HEK293 (cell line): ENCODE measurements at regions not wholly inside any gene's neighbourhood (a gene's known extent, or its start where the extent isn't known, plus 50 kb on each side); places are given as distances from the start of the nearest gene placed in this dataset.
A peak's percentile ranks its signal among the peaks of the same experiment; 100 is the strongest.

Source experiments
- CTCF ChIA-PET: fragments of 350-600 bp; formaldehyde crosslinking; extraction: SDS; loops from one replicate; lab custom pipeline; 2021; ENCODE audit warnings: antibody characterized with exemption; lab: Yijun Ruan, JAX
- POLR2A ChIA-PET: fragments of 300-600 bp; formaldehyde crosslinking; extraction: SDS; loops from one replicate; lab custom pipeline; 2020; ENCODE audit warnings: antibody characterized with exemption, inconsistent platforms; lab: Yijun Ruan, JAX
- H3K27ac ChIP-seq: fragments of 200-500 bp; sonication (Bioruptor generic); 2 replicates; pipeline ENCODE4 v1.5.1; 2014; ENCODE audit warnings: low read depth, low read length, control low read depth, inconsistent platforms; ENCODE audit errors: extremely low read depth
- H3K36me3 ChIP-seq, 2 experiments: fragments of 200-500 bp in 1 of 2; sonication (Bioruptor generic) in 1 of 2; 1 replicate in 1 of 2; 2 replicates in 1 of 2; pipeline ENCODE4 v1.5.1; 2014 to 2017; ENCODE audit warnings: inconsistent platforms in 2 of 2, low read length in 2 of 2; ENCODE audit not compliant: control insufficient read depth in 2 of 2, insufficient read depth in 1 of 2
- H3K4me1 ChIP-seq: fragments of 200-500 bp; sonication (Bioruptor generic); 2 replicates; pipeline ENCODE4 v1.5.1; 2014; ENCODE audit warnings: mild to moderate bottlenecking, low read length, inconsistent platforms; ENCODE audit not compliant: control insufficient read depth, insufficient read depth
- H3K4me3 ChIP-seq: 2 replicates; pipeline ENCODE4 v1.5.1; 2011; ENCODE audit warnings: low read depth, mild to moderate bottlenecking, control low read depth, low read length, moderate library complexity
- H3K9me3 ChIP-seq: fragments of 200-500 bp; sonication (Bioruptor generic); 2 replicates; pipeline ENCODE4 v1.5.1; 2014; ENCODE audit warnings: low read depth, low read length, inconsistent platforms; ENCODE audit not compliant: control insufficient read depth, insufficient read depth
- TRIM28 ChIP-seq: IDR thresholded peaks from 2 replicates; pipeline ENCODE4 v1.6.1; 2011; ENCODE audit warnings: low read length, control low read depth, borderline replicate concordance
- ZNF121 ChIP-seq: fragments of 450-650 bp; formaldehyde crosslinking; IDR thresholded peaks from 2 replicates; pipeline ENCODE4 v1.5.1; 2016; ENCODE audit warnings: missing biosample characterization, missing genetic modification characterization
- ZNF202 ChIP-seq: fragments of 450-650 bp; formaldehyde crosslinking; IDR thresholded peaks from 2 replicates; pipeline ENCODE4 v1.5.1; 2016; ENCODE audit warnings: missing biosample characterization, missing genetic modification characterization, borderline replicate concordance
- ZNF211 ChIP-seq: fragments of 450-650 bp; formaldehyde crosslinking; IDR thresholded peaks from 2 replicates; pipeline ENCODE4 v1.5.1; 2016; ENCODE audit warnings: low read depth, missing biosample characterization, missing genetic modification characterization
- ZNF214 ChIP-seq: fragments of 450-650 bp; formaldehyde crosslinking; IDR thresholded peaks from 2 replicates; pipeline ENCODE4 v1.5.1; 2017; ENCODE audit warnings: missing biosample characterization, mild to moderate bottlenecking, missing genetic modification characterization, borderline replicate concordance
- ZNF302 ChIP-seq: fragments of 450-650 bp; formaldehyde crosslinking; IDR thresholded peaks from 2 replicates; pipeline ENCODE4 v1.5.1; 2016; ENCODE audit warnings: missing biosample characterization, missing genetic modification characterization, low read depth
- ZNF391 ChIP-seq: fragments of 450-650 bp; formaldehyde crosslinking; IDR thresholded peaks from 2 replicates; pipeline ENCODE4 v1.5.1; 2016; ENCODE audit warnings: low read depth, missing biosample characterization, missing genetic modification characterization, borderline replicate concordance
- ZNF571 ChIP-seq: fragments of 450-650 bp; formaldehyde crosslinking; IDR thresholded peaks from 2 replicates; pipeline ENCODE4 v1.5.0; 2017; ENCODE audit warnings: missing biosample characterization, missing genetic modification characterization
- ZNF626 ChIP-seq: fragments of 450-650 bp; sonication (Bioruptor Pico); formaldehyde crosslinking; IDR thresholded peaks from 2 replicates; pipeline ENCODE4 v1.5.1; 2018; ENCODE audit warnings: missing biosample characterization, missing genetic modification characterization, inconsistent platforms
- TF ChIP-seq, protein P1 (sequence below): fragments of 450-650 bp; formaldehyde crosslinking; IDR thresholded peaks from 2 replicates; pipeline ENCODE4 v1.5.1; 2016; ENCODE audit warnings: missing biosample characterization, missing genetic modification characterization
- TF ChIP-seq, protein P2 (sequence below): fragments of 450-650 bp; formaldehyde crosslinking; IDR thresholded peaks from 2 replicates; pipeline ENCODE4 v1.5.1; 2017; ENCODE audit warnings: missing biosample characterization, missing genetic modification characterization
- TF ChIP-seq, protein P3 (sequence below): fragments of 450-650 bp; formaldehyde crosslinking; IDR thresholded peaks from 2 replicates; pipeline ENCODE4 v1.5.1; 2016; ENCODE audit warnings: missing biosample characterization, missing genetic modification characterization
- TF ChIP-seq, protein P4 (sequence below): fragments of 450-650 bp; formaldehyde crosslinking; IDR thresholded peaks from 2 replicates; pipeline ENCODE4 v1.5.1; 2016; ENCODE audit warnings: missing biosample characterization, missing genetic modification characterization, borderline replicate concordance

DNA sequence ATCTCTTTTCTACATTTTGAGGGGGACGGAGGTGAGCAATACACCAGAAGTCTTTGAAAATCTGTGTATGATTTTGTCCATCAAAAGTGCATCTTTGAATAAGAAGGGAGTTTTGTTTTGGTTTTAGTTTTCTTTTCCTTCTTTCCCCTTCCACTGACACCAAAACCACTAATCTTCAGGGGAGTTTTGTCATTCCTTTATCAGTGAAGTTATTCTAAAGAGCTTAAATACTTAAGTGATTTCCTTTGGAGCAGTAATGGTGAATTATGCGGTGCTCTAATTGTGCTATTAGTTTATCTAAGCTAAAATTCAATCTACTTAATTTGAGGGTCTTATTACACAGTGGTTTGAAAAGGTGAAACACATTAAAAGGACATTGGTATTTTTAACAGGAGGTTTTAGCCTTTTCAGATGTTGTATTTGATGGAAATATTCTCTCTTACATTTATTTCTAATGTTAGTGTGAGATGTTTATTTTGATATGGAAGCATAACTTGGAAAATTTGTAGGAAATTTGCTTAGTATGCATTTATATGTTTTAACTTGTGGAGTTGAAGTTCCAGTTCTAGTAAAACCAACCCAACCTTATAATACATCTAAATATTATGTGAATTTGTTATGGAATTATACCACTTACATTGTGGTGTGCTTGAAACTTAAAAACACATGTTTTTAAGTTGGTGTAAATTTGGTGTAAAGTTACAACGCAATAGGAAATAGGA lies 124.9 kb downstream of the PCDH7 start:
- ChIA-PET POLR2A (no interaction called here), CTCF (no interaction called here)
- no peak overlapping the region for H3K27ac ChIP-seq
- H3K4me3 ChIP-seq = no peak overlapping the region
- H3K36me3 ChIP-seq = no peaks in the 10 kb centered on the region
- no peaks in the 10 kb centered on the region for H3K9me3 ChIP-seq
- TF ChIP-seq, protein P1, sequence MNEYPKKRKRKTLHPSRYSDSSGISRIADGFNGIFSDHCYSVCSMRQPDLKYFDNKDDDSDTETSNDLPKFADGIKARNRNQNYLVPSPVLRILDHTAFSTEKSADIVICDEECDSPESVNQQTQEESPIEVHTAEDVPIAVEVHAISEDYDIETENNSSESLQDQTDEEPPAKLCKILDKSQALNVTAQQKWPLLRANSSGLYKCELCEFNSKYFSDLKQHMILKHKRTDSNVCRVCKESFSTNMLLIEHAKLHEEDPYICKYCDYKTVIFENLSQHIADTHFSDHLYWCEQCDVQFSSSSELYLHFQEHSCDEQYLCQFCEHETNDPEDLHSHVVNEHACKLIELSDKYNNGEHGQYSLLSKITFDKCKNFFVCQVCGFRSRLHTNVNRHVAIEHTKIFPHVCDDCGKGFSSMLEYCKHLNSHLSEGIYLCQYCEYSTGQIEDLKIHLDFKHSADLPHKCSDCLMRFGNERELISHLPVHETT = no peak
- TF ChIP-seq, protein P2, sequence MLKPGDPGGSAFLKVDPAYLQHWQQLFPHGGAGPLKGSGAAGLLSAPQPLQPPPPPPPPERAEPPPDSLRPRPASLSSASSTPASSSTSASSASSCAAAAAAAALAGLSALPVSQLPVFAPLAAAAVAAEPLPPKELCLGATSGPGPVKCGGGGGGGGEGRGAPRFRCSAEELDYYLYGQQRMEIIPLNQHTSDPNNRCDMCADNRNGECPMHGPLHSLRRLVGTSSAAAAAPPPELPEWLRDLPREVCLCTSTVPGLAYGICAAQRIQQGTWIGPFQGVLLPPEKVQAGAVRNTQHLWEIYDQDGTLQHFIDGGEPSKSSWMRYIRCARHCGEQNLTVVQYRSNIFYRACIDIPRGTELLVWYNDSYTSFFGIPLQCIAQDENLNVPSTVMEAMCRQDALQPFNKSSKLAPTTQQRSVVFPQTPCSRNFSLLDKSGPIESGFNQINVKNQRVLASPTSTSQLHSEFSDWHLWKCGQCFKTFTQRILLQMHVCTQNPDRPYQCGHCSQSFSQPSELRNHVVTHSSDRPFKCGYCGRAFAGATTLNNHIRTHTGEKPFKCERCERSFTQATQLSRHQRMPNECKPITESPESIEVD (tag by site-specific recombination) = peak; percentile 56
- peaks cover 17% of the 10 kb centered on the region for H3K4me1 ChIP-seq

DNA sequence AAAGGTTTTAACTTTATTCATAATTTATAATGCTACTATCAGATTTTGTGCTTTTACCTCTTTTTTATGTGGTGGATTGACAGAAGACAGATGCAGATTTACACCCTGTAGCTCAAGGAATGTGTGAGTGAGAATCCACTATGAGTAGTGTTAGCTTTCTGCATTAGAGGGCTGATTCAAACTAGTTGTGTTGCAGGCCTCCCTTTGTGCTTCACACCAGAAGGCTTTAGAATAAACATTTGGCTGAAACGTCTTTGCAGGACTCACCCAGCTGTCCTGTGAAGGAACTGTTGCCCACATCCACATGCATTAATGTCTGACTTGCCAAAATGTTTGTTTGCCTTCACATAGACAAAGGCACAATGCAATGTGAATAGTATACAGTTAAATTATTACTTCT lies 127.0 kb downstream of the PCDH7 start:
- H3K36me3 ChIP-seq = no peaks in the 10 kb centered on the region
- no peak overlapping the region for H3K4me3 ChIP-seq
- peaks cover 9% of the 10 kb centered on the region for H3K4me1 ChIP-seq
- no peak for TF ChIP-seq ZNF211 (tag by site-specific recombination)
- TF ChIP-seq, protein P3, sequence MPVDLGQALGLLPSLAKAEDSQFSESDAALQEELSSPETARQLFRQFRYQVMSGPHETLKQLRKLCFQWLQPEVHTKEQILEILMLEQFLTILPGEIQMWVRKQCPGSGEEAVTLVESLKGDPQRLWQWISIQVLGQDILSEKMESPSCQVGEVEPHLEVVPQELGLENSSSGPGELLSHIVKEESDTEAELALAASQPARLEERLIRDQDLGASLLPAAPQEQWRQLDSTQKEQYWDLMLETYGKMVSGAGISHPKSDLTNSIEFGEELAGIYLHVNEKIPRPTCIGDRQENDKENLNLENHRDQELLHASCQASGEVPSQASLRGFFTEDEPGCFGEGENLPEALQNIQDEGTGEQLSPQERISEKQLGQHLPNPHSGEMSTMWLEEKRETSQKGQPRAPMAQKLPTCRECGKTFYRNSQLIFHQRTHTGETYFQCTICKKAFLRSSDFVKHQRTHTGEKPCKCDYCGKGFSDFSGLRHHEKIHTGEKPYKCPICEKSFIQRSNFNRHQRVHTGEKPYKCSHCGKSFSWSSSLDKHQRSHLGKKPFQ (tag by site-specific recombination) = peak; percentile 71; the same call in 1 of the 2 replicates
- POLR2A ChIA-PET = no interaction called here
- no peaks in the 10 kb centered on the region for H3K9me3 ChIP-seq
- no peak overlapping the region for H3K27ac ChIP-seq
- CTCF ChIA-PET = no interaction called here

DNA sequence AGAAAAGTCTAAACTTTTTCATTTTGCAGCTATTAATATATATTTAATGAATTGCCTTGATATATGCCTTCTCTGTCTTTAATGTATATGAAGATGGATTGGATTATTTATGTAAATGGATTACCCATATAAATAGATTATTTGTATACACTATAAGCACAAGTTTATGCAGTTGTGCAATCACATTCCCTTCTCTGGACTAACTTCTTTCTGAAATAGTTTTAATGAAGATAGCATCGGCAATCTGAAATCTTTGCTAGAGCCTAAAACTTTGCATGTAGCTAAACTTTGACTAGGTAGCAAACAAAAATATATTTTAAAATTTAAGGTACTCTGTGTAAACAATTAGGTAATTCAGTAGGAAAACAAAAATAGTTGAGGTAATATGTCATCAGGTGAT lies 127.8 kb downstream of the PCDH7 start:
- Histone ChIP-seq H3K9me3 (no peaks in the 10 kb centered on the region), H3K4me3 (no peak overlapping the region), H3K4me1 (peaks cover 6% of the 10 kb centered on the region), H3K27ac (no peak overlapping the region), H3K36me3 (no peaks in the 10 kb centered on the region)
- ChIA-PET POLR2A (no interaction called here), CTCF (no interaction called here)
- TF ChIP-seq ZNF302 (tag by site-specific recombination) (no peak), ZNF626 (no peak), ZNF202 (tag by site-specific recombination) (no peak), ZNF121 (no peak)

DNA sequence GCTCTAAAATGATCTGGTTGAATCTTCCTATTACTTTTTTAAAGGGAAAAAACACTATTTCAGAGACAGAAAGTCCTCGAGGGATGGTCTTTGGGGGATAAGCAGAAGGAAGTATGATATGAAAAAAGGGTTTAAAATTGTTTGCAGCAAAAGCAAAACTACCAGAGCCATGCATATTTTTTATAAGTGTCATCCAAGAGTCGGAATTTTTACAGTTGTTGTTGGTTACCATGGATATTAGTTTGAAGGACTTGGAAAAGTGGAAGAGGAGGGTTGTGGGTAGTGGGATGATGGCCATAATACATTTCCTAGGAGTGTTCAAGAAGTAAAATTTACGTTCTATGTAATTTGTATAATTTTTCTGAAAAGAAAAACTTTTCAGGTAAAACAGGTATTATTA lies 134.4 kb downstream of the PCDH7 start:
- POLR2A ChIA-PET = no interaction called here
- Histone ChIP-seq H3K4me1 (no peaks in the 10 kb centered on the region), H3K4me3 (no peak overlapping the region), H3K9me3 (no peaks in the 10 kb centered on the region), H3K36me3 (no peaks in the 10 kb centered on the region), H3K27ac (no peak overlapping the region)
- TF ChIP-seq ZNF391 (tag by site-specific recombination) = no peak
- no peak for TF ChIP-seq TRIM28
- no peak for TF ChIP-seq ZNF571
- TF ChIP-seq ZNF214 (tag by site-specific recombination) = no peak
- TF ChIP-seq, protein P4, sequence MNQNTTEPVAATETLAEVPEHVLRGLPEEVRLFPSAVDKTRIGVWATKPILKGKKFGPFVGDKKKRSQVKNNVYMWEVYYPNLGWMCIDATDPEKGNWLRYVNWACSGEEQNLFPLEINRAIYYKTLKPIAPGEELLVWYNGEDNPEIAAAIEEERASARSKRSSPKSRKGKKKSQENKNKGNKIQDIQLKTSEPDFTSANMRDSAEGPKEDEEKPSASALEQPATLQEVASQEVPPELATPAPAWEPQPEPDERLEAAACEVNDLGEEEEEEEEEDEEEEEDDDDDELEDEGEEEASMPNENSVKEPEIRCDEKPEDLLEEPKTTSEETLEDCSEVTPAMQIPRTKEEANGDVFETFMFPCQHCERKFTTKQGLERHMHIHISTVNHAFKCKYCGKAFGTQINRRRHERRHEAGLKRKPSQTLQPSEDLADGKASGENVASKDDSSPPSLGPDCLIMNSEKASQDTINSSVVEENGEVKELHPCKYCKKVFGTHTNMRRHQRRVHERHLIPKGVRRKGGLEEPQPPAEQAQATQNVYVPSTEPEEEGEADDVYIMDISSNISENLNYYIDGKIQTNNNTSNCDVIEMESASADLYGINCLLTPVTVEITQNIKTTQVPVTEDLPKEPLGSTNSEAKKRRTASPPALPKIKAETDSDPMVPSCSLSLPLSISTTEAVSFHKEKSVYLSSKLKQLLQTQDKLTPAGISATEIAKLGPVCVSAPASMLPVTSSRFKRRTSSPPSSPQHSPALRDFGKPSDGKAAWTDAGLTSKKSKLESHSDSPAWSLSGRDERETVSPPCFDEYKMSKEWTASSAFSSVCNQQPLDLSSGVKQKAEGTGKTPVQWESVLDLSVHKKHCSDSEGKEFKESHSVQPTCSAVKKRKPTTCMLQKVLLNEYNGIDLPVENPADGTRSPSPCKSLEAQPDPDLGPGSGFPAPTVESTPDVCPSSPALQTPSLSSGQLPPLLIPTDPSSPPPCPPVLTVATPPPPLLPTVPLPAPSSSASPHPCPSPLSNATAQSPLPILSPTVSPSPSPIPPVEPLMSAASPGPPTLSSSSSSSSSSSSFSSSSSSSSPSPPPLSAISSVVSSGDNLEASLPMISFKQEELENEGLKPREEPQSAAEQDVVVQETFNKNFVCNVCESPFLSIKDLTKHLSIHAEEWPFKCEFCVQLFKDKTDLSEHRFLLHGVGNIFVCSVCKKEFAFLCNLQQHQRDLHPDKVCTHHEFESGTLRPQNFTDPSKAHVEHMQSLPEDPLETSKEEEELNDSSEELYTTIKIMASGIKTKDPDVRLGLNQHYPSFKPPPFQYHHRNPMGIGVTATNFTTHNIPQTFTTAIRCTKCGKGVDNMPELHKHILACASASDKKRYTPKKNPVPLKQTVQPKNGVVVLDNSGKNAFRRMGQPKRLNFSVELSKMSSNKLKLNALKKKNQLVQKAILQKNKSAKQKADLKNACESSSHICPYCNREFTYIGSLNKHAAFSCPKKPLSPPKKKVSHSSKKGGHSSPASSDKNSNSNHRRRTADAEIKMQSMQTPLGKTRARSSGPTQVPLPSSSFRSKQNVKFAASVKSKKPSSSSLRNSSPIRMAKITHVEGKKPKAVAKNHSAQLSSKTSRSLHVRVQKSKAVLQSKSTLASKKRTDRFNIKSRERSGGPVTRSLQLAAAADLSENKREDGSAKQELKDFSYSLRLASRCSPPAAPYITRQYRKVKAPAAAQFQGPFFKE = no peak
- CTCF ChIA-PET = no interaction called here
